B cell (primary cell): ENCODE measurements at regions not wholly inside any gene's neighbourhood (a gene's known extent, or its start where the extent isn't known, plus 50 kb on each side); places are given as distances from the start of the nearest gene placed in this dataset.

Experiments used
- ATAC-seq: fragments of 200-7000 bp; cut with Tn5 transposase; one replicate; pipeline ENCODE4 v1.10.0; 2021; ENCODE audit warnings: low read depth, mild to moderate bottlenecking, moderate number of reproducible peaks, moderate library complexity
- CTCF ChIA-PET: fragments of 350-600 bp; sonication (Branson Sonifier 250); formaldehyde crosslinking; loops from one replicate; lab custom pipeline; 2021; ENCODE audit warnings: antibody characterized with exemption, inconsistent platforms; lab: Charles Lee
- POLR2A ChIA-PET: fragments of 350-600 bp; sonication (Branson Sonifier 250); formaldehyde crosslinking; loops from one replicate; lab custom pipeline; 2021; ENCODE audit warnings: antibody characterized with exemption; lab: Charles Lee
- DNase-seq: peaks from one replicate; pipeline ENCODE4 v3.0.0; 2013
- H2AFZ ChIP-seq: 2 replicates; pipeline ENCODE4 v1.6.1; 2012; ENCODE audit warnings: mild to moderate bottlenecking, low read depth, low read length; ENCODE audit not compliant: insufficient read depth, poor library complexity, severe bottlenecking
- H3K27ac ChIP-seq, 2 donors: 1 replicate in 1 of 2; 2 replicates in 1 of 2; pipeline ENCODE4 v1.5.1; 2012 to 2013; ENCODE audit warnings: low read length in 2 of 2, mild to moderate bottlenecking in 2 of 2, moderate library complexity in 1 of 2
- H3K27me3 ChIP-seq, 4 experiments: fragments of 200-600 bp in 1 of 4; sonication (generic) in 1 of 4; replicated peaks in 1 of 4; 1 replicate in 2 of 4; 2 replicates in 2 of 4; pipeline versions ENCODE4 v1.6.1 to v1.7.0; 2013 to 2016; ENCODE audit warnings: low read length in 3 of 4, mild to moderate bottlenecking in 2 of 4, mixed read lengths in 1 of 4, moderate library complexity in 1 of 4; ENCODE audit not compliant: insufficient read depth in 4 of 4, control insufficient read depth in 3 of 4; ENCODE audit errors: control extremely low read depth in 1 of 4
- H3K36me3 ChIP-seq, 2 experiments: replicated peaks in 1 of 2; 1 replicate in 1 of 2; 2 replicates in 1 of 2; pipeline versions ENCODE4 v1.6.1 to v1.7.1; 2013; ENCODE audit warnings: low read length in 1 of 2; ENCODE audit not compliant: insufficient read depth in 2 of 2, control insufficient read depth in 1 of 2; ENCODE audit errors: control extremely low read depth in 1 of 2, extremely low read depth in 1 of 2
- H3K4me1 ChIP-seq, 2 donors: fragments of 200-600 bp in 1 of 2; sonication (generic) in 1 of 2; 1 replicate in 1 of 2; 2 replicates in 1 of 2; pipeline versions ENCODE4 v1.5.1 to v1.6.1; 2013 to 2017; ENCODE audit warnings: low read length in 2 of 2; ENCODE audit not compliant: control insufficient read depth in 2 of 2, insufficient read depth in 2 of 2
- H3K4me2 ChIP-seq: replicated peaks from 2 replicates; pipeline ENCODE3; 2012; ENCODE audit warnings: mild to moderate bottlenecking, low read depth, low read length; ENCODE audit not compliant: poor library complexity, severe bottlenecking
- H3K4me3 ChIP-seq, 5 experiments: fragments of 200-600 bp in 1 of 5; sonication (generic) in 1 of 5; 1 replicate in 3 of 5; 2 replicates in 2 of 5; pipeline versions ENCODE4 v1.5.1 to v1.7.0; 2011 to 2016; ENCODE audit warnings: low read length in 4 of 5, mild to moderate bottlenecking in 4 of 5, low read depth in 2 of 5, control low read depth in 1 of 5, moderate library complexity in 1 of 5; ENCODE audit not compliant: insufficient read depth in 1 of 5; ENCODE audit errors: control extremely low read depth in 1 of 5, extremely low read depth in 1 of 5
- H3K79me2 ChIP-seq: fragments of 200-600 bp; sonication (generic); one replicate; pipeline ENCODE4 v1.6.0; 2016; ENCODE audit warnings: low read length; ENCODE audit not compliant: control insufficient read depth, insufficient read depth
- H3K9ac ChIP-seq: fragments of 200-600 bp; sonication (generic); 2 replicates; pipeline ENCODE4 v1.6.1; 2017; ENCODE audit warnings: mild to moderate bottlenecking, low read length, moderate library complexity
- H3K9me3 ChIP-seq, 3 donors: one replicate each; pipeline versions ENCODE4 v1.6.1 to v1.7.1; 2013; ENCODE audit warnings: low read length in 2 of 3; ENCODE audit not compliant: control insufficient read depth in 2 of 3, insufficient read depth in 1 of 3; ENCODE audit errors: control extremely low read depth in 1 of 3
- H4K20me1 ChIP-seq: 2 replicates; pipeline ENCODE4 v1.6.0; 2012; ENCODE audit warnings: mild to moderate bottlenecking, low read length; ENCODE audit not compliant: insufficient read depth, control insufficient read depth, poor library complexity, severe bottlenecking
- H3K27ac Mint-ChIP-seq: one replicate; pipeline ENCODE4 v1.8.0; 2021; ENCODE audit warnings: mixed read lengths
- H3K27me3 Mint-ChIP-seq: one replicate; pipeline ENCODE4 v1.8.0; 2021; ENCODE audit warnings: mixed read lengths
- H3K4me1 Mint-ChIP-seq: one replicate; pipeline ENCODE4 v1.8.0; 2021; ENCODE audit warnings: mixed read lengths
- H3K4me3 Mint-ChIP-seq: one replicate; pipeline ENCODE4 v1.8.0; 2021; ENCODE audit warnings: mixed read lengths
- H3K9me3 Mint-ChIP-seq: one replicate; pipeline ENCODE4 v1.8.0; 2022; ENCODE audit warnings: mixed read lengths; ENCODE audit not compliant: insufficient read depth
- CTCF ChIP-seq: fragments of 200-600 bp; IDR thresholded peaks from one replicate; pipeline ENCODE4 v1.8.0; 2022; ENCODE audit warnings: antibody characterized with exemption, mild to moderate bottlenecking
- EZH2 ChIP-seq: IDR thresholded peaks from 2 replicates; pipeline ENCODE4 v1.6.1; 2012; ENCODE audit warnings: borderline replicate concordance, low read depth, mild to moderate bottlenecking, moderate library complexity, low read length; ENCODE audit not compliant: insufficient read depth, poor library complexity, severe bottlenecking
- WGBS: methylation state at CpG from one replicate; pipeline ENCODE4 v1.1.5; 2013; ENCODE audit warnings: missing lambda C conversion rate; ENCODE audit not compliant: insufficient coverage; 5-methylcytosine and 5-hydroxymethylcytosine counted together
- intact Hi-C: fragments of 100-400 bp; cut with micrococcal nuclease; formaldehyde crosslinking; loops from one replicate; pipeline ENCODE4 v1.10.0; 2022

GRCh38 chr5:8138884-8139283, 269.9 kb downstream of the MTRR start:
- Histone ChIP-seq H3K4me1 (no peaks in the 10 kb centered on the region), H3K4me2 (no peak overlapping the region), H3K27ac (no peak overlapping the region), H4K20me1 (no peaks in the 10 kb centered on the region), H3K36me3 (no peaks in the 10 kb centered on the region), H3K9me3 (no peaks in the 10 kb centered on the region), H3K79me2 (no peaks in the 10 kb centered on the region), H3K9ac (no peak overlapping the region), H3K4me3 (no peak overlapping the region), H3K27me3 (no peaks in the 10 kb centered on the region), H2AFZ (peak overlapping the region; percentile 32)
- intact Hi-C loops: no loop called here
- Mint-ChIP-seq H3K4me3 (no peak overlapping the region), H3K27me3 (no peaks in the 10 kb centered on the region), H3K9me3 (no peaks in the 10 kb centered on the region), H3K4me1 (peaks cover 3% of the 10 kb centered on the region), H3K27ac (no peak overlapping the region)
- DNase-seq (no peak), ATAC-seq (no peak)
- CTCF ChIA-PET: no interaction called here
- POLR2A ChIA-PET: no interaction called here
- no CpG with 5 or more reads among the region's 5 CpGs for WGBS
- TF ChIP-seq CTCF (no peak), EZH2 (no peak)

- ChIA-PET CTCF (no interaction called here), POLR2A (no interaction called here)
- Mint-ChIP-seq H3K27me3 (no peaks in the 10 kb centered on the region), H3K27ac (no peak overlapping the region), H3K4me1 (no peaks in the 10 kb centered on the region), H3K9me3 (no peaks in the 10 kb centered on the region), H3K4me3 (no peak overlapping the region)
- Histone ChIP-seq H2AFZ (no peak overlapping the region), H3K9ac (no peak overlapping the region), H3K4me3 (no peak overlapping the region), H3K27me3 (no peaks in the 10 kb centered on the region), H4K20me1 (no peaks in the 10 kb centered on the region), H3K36me3 (no peaks in the 10 kb centered on the region), H3K79me2 (no peaks in the 10 kb centered on the region), H3K27ac (no peak overlapping the region), H3K4me1 (no peaks in the 10 kb centered on the region), H3K4me2 (no peak overlapping the region), H3K9me3 (no peaks in the 10 kb centered on the region)
- no CpG with 5 or more reads among the region's 1 CpG for WGBS
- DNase-seq (no peak), ATAC-seq (no peak)
- TF ChIP-seq CTCF (no peak), EZH2 (no peak)
- intact Hi-C loops: no loop called here
These were observed 281.8 kb downstream of the MTRR start for GRCh38 chr5:8150791-8151190.
